ENCODE measurements at regions not wholly inside any gene's neighbourhood (a gene's known extent, or its start where the extent isn't known, plus 50 kb on each side); places are given as distances from the start of the nearest gene placed in this dataset.

- Mint-ChIP-seq H3K4me3 (no peak overlapping the region), H3K4me1 (peaks cover 13% of the 10 kb centered on the region), H3K27me3 (ENCODE audit: low read depth) (peaks cover 6% of the 10 kb centered on the region), H3K27ac (ENCODE audit: unreplicated experiment) (no peak overlapping the region), H3K9me3 (no peaks in the 10 kb centered on the region), H3K36me3 (ENCODE audit: low read depth) (no peaks in the 10 kb centered on the region)
- TF ChIP-seq CTCF (conservative IDR thresholded peaks at IDR 0.05), result no peak
- DNase-seq (ENCODE audit: low read depth, low spot score), result no peak
Measured at GRCh38 chr6:156717542-156717941, 59.6 kb upstream of the ARID1B start.

- no peaks in the 10 kb centered on the region for H3K36me3 Mint-ChIP-seq (ENCODE audit: low read depth)
- no peak for TF ChIP-seq CTCF (conservative IDR thresholded peaks at IDR 0.05)
- no peak overlapping the region for H3K4me3 Mint-ChIP-seq
- no peaks in the 10 kb centered on the region for H3K9me3 Mint-ChIP-seq
- no peak overlapping the region for H3K27ac Mint-ChIP-seq (ENCODE audit: unreplicated experiment)
- H3K27me3 Mint-ChIP-seq (ENCODE audit: low read depth), result peaks cover 8% of the 10 kb centered on the region
- H3K4me1 Mint-ChIP-seq, result peaks cover 12% of the 10 kb centered on the region
- DNase-seq (ENCODE audit: low read depth, low spot score), result no peak
Measured at GRCh38 chr6:156715839-156716238, 61.3 kb upstream of the ARID1B start.

- H3K4me3 Mint-ChIP-seq, result no peak overlapping the region
- no peaks in the 10 kb centered on the region for H3K36me3 Mint-ChIP-seq (ENCODE audit: low read depth)
Measured at GRCh38 chr6:156713548-156713947, 63.6 kb upstream of the ARID1B start.

GRCh38 chr6:156710479-156710878 lies 66.7 kb upstream of the ARID1B start:
- DNase-seq (ENCODE audit: low read depth, low spot score), result no peak
- Mint-ChIP-seq H3K4me1 (no peaks in the 10 kb centered on the region), H3K9me3 (no peaks in the 10 kb centered on the region), H3K27me3 (ENCODE audit: low read depth) (peaks cover 3% of the 10 kb centered on the region), H3K27ac (ENCODE audit: unreplicated experiment) (no peak overlapping the region), H3K4me3 (no peak overlapping the region), H3K36me3 (ENCODE audit: low read depth) (no peaks in the 10 kb centered on the region)
- no peak for TF ChIP-seq CTCF (conservative IDR thresholded peaks at IDR 0.05)

More at GRCh38 chr6:156713548-156713947, 63.6 kb upstream of the ARID1B start:
- H3K4me1 Mint-ChIP-seq, result no peaks in the 10 kb centered on the region
- no peak for DNase-seq (ENCODE audit: low read depth, low spot score)
- H3K9me3 Mint-ChIP-seq, result no peaks in the 10 kb centered on the region
- H3K27me3 Mint-ChIP-seq (ENCODE audit: low read depth), result peaks cover 3% of the 10 kb centered on the region
- H3K27ac Mint-ChIP-seq (ENCODE audit: unreplicated experiment), result no peak overlapping the region
- no peak for TF ChIP-seq CTCF (conservative IDR thresholded peaks at IDR 0.05)

- no peak for TF ChIP-seq CTCF (conservative IDR thresholded peaks at IDR 0.05)
- DNase-seq (ENCODE audit: low read depth, low spot score), result no peak
- Mint-ChIP-seq H3K9me3 (no peaks in the 10 kb centered on the region), H3K27me3 (ENCODE audit: low read depth) (peaks cover 3% of the 10 kb centered on the region), H3K27ac (ENCODE audit: unreplicated experiment) (no peak overlapping the region), H3K36me3 (ENCODE audit: low read depth) (no peaks in the 10 kb centered on the region), H3K4me3 (no peak overlapping the region), H3K4me1 (no peaks in the 10 kb centered on the region)
Measured at GRCh38 chr6:156707818-156708217, 69.4 kb upstream of the ARID1B start.

GRCh38 chr6:156703719-156704118 lies 73.5 kb upstream of the ARID1B start:
- no peak for DNase-seq (ENCODE audit: low read depth, low spot score)
- Mint-ChIP-seq H3K4me3 (no peak overlapping the region), H3K27me3 (ENCODE audit: low read depth) (no peaks in the 10 kb centered on the region), H3K4me1 (peaks cover 4% of the 10 kb centered on the region), H3K27ac (ENCODE audit: unreplicated experiment) (no peak overlapping the region), H3K36me3 (ENCODE audit: low read depth) (no peaks in the 10 kb centered on the region), H3K9me3 (no peaks in the 10 kb centered on the region)
- no peak for TF ChIP-seq CTCF (conservative IDR thresholded peaks at IDR 0.05)
